ENCODE measurements at regions not wholly inside any gene's neighbourhood (a gene's known extent, or its start where the extent isn't known, plus 50 kb on each side); places are given as distances from the start of the nearest gene placed in this dataset.
"Not testable (repeated sequence)": the region's sequence is repeated elsewhere in the genome, so short reads cannot be mapped to it uniquely, and the experiment has no call there.

- DNase-seq: not testable (repeated sequence)
These were observed 1834.2 kb downstream of the FOXD4L5 start for GRCh38 chr9:63450836-63451235.

DNA sequence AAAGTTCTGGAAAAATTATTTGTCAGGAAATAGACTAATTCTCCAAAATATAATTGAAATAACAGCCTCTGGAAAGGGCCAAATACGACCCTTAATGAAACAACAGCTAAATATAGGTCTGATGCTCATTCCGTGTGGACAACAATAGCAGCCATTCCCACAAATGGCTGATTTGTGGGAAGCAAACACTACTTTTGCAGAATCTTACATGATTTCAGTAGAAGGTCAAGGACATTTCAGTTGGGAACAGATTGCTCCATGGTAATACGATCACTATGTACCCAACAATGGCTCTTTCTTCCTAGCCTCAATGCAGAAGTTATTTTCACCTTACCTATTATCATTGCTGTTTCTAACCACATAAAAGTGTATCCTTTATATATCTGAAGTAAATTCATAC, 1859.9 kb downstream of the FOXD4L5 start:
- DNase-seq: not testable (repeated sequence)

DNA sequence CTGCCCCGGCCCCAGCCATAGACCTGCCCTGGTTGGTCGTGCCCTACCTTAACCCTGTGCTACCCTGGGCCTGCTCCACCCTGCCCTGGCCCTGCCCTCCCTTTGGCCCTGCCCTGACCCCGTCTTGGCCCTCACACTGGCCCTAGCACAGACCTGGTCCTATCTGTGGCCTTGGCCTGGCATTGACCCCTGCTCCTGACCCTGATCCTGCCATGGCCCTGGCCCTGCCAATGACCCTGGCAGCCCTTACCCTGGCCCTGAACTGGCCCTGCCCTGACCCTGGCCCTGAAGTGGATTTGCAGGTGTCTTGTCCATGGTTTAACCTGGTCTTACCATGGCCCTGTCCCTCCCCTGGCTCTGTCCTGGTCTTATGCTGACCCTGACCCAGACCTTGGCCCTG, 1894.1 kb downstream of the FOXD4L5 start:
- DNase-seq: not testable (repeated sequence)

- DNase-seq: peak; percentile 48
These were observed 1899.5 kb downstream of the FOXD4L5 start for GRCh38 chr9:63385479-63385878.

DNA sequence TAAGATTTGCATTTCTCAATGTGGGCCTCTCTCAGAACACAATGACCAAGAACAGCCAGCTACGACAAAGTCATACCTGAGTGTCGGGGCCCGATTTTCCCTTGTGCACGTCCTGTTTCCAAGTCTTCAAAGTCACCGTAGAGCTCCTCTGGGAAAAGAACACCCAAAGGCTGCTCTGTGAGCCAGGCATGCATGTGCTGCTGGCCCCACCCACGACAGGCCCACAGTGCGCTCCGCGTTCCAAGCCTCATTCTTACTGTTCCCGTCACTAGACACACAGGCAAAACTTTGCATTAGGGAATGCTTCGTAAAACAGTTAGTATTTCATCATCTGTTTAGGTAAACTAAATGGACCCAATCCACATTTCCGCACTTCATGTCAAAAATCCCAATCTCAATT, 1905.1 kb downstream of the FOXD4L5 start:
- DNase-seq: peak; percentile 36

DNA sequence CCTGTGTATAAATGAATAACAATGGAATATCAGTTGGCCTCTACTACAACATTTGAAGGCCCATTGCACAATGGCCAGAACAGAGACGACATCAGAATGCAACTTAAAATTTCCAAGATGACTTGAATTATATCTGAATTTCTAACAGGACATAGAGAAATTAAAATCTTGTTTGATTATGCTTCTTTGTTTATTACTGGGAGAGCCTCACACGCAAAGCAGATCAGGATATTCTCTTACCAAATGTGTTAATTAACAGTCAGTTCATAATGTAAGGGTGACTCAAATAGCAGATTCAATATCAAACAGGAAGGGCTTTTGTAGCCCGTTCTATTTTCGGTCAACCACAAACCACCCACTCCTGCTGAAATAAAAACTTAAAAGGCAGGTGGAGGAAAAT, 1930.8 kb downstream of the FOXD4L5 start:
- DNase-seq: not testable (repeated sequence)

DNA sequence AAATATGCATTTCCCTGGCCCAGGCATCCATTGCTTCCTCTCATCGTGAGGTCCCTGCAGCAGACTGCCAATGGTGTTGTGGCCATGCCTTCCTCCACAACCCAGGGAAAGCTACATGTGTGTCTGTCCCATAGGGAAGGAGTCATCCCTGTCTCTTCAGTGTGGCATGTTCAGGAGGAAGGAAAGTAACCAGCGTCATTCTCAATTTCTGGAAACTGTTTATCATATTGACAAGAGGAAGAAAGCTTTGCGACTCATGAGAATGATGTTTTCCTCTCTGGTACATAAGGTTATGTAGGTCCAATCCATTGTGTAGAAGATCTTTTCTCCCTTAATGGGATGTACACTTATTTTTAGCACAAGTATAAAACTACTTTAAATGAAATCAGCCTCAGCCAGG, 1937.7 kb downstream of the FOXD4L5 start:
- not testable (repeated sequence) for DNase-seq

GRCh38 chr9:63346310-63347048, 1938.5 kb downstream of the FOXD4L5 start:
- DNase-seq: peak; percentile 60

DNA sequence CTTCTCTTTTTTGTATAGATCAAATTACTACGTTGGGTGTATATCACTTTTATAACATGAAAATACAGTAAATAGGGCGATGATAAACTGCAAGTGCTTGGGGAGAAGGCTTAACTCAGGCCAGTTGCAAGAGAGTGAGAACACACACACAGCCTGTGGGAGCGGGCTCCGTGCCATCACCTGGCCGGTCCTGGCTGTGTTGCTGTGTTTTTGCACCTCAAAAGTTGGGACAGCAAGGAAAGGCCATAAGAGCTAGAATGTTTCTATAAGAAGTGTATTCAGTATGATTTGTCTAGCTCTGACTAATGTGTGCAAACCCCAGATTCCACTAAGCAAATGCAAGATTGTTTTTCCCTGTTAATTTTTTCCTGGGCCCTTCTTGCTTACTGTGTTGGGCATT, 1940.6 kb downstream of the FOXD4L5 start:
- not testable (repeated sequence) for DNase-seq

- DNase-seq: peak; percentile 77
These were observed 1942.5 kb downstream of the FOXD4L5 start for GRCh38 chr9:63342528-63342927.

DNA sequence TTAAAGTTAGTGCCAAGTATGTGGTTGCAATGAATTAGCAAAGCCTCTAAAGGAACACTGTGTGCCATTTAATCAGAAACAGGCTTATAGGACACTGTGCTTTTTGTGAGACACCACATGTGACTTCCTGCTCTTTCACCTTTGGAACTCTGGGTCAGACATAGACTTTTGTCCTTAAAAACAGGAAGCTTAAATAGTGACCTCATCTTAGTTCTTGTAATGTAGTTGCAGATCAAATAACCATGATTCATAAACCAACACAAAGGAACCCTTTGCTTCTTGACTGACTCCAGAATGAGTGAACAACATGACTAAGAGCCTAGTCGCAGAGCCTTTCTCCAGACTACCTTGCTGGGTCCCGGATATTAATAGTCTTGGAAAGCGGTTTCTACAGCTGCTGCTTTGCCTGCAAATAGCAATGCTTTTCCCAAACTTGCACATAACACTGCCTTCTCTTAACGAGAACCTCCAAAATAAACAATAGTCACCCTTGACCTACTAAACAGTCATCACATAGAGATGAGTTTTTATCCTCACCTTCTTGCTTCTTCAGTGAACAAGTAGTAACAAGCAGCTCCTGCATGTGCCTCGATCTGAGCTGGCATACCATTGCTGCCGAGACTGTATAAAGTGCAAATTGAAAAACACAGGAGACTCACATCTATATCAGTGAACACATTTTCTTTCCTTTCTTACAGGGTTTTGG, 1947.0 kb downstream of the FOXD4L5 start:
- not testable (repeated sequence) for DNase-seq

DNA sequence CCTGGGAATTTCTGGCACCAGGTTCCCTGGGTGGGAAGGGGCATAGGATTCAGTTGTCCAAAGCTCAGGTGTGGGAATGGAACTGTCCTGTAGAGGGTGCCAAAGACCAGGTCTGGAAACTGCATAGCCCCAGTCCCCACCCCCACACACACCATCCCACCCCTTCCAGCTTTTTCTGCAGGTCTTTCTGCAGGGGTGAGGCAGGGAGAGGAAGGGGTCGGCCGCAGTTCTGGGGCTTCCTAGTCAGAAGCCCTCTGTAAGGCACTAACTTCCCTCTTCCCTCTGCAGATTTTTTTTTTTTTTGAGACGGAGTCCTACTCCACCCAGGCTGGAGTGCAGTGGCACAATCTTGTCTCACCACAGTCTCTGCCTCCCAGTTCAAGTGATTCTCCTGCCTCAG, 1949.7 kb downstream of the FOXD4L5 start:
- not testable (repeated sequence) for DNase-seq

DNA sequence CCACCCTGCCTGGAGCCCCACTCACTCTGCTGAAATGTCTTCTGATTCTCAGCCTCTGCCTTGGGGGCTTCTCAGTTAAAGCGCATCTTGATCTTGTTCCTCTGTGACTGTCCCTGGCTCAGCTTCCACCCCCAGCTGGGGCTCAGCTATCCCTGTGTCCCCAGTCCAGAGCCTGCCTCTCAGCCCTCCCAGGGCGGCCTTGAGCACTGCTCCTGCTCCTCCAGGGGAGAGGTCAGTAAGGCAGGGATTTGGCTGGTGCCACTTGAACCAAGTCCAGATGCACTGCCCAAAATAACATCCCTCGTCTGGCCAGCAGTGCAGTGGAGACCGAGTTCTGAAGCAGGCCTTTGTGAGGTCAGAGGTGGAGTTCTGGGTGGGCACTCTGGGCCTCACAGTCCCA, 1950.8 kb downstream of the FOXD4L5 start:
- DNase-seq: not testable (repeated sequence)

GRCh38 chr9:63333083-63333482, 1951.9 kb downstream of the FOXD4L5 start:
- not testable (repeated sequence) for DNase-seq

- not testable (repeated sequence) for DNase-seq
These were observed 1956.7 kb downstream of the FOXD4L5 start for GRCh38 chr9:63328313-63328712.

GRCh38 chr9:63327211-63327610, 1957.8 kb downstream of the FOXD4L5 start:
- not testable (repeated sequence) for DNase-seq

DNA sequence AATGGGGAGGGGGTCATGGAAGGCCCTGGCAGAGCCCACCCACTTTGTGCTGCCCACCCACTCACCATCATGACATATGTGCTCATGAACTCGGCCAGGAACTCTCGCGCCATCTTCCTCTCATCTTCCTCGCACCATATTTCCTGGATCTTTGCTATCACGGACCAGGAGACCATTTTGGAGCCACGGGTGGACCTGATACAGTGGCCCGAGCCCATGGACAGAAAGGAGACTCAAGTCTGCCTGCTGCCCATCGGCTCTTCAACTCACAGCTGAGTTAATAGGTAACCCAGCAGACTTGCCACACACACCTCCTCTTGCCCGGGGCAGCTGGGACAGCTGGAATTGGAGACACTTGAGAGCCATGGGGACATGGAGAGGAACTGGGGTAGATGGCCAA, 1958.3 kb downstream of the FOXD4L5 start:
- not testable (repeated sequence) for DNase-seq

DNA sequence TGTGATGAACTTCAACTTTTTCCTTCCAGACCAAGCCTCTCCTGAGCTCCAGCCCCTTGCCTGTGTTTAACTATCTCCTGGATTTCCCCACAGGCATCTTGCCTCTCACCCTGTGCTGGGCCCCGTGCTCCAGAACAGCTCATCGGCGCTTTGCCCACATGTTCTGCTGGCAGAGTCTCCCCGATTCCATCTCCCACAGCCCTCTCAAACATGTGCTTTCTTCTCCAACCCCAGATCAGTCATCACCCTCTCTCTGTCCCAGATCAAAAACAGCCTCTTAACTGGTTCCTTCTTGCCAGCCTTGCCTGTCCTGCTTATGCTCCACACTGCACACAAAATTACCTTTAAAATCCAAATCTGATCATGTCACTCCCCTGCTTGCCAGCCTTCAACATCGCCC, 1959.3 kb downstream of the FOXD4L5 start:
- not testable (repeated sequence) for DNase-seq

DNA sequence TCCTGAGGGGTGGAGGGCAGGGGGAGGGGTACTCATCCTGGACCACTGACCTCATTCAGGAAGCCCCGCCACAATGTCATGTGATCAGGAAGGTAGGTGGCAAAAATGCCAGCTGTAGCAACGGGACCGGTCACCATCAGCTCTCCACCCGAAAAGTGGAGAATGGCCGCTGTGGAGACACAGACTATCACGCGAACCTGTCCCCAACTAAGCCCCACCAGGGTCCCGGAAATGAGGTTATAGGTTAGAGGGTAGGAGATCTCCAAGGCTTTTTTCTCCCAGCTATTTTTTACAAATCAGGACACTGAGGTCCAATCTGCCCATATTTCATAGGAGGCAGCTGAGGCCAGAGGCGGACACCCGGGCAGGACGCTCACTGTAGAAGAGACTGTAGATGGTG, 1966.9 kb downstream of the FOXD4L5 start:
- DNase-seq: not testable (repeated sequence)

GRCh38 chr9:63315387-63315786, 1969.6 kb downstream of the FOXD4L5 start:
- not testable (repeated sequence) for DNase-seq

DNA sequence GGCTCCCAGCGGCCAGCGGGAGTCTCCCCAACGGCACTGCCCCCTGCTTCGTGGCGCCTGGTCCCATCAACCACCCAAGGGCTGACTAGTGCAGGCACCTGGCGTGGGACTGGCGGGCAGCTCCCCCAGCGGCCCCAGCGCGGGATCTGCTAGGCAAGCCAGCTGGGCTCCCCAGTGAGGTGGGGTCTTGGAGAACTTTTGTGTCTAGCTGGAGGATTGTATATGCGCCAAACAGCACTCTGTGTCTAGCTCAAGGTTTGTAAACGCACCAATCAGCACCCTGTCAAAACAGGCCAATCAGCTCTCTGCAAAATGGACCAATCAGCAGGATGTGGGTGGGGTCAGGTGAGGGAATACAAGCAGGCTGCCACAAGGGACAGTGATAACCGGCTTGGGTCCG, 1988.2 kb downstream of the FOXD4L5 start:
- not testable (repeated sequence) for DNase-seq

GRCh38 chr9:63296366-63296765, 1988.6 kb downstream of the FOXD4L5 start:
- not testable (repeated sequence) for DNase-seq

DNA sequence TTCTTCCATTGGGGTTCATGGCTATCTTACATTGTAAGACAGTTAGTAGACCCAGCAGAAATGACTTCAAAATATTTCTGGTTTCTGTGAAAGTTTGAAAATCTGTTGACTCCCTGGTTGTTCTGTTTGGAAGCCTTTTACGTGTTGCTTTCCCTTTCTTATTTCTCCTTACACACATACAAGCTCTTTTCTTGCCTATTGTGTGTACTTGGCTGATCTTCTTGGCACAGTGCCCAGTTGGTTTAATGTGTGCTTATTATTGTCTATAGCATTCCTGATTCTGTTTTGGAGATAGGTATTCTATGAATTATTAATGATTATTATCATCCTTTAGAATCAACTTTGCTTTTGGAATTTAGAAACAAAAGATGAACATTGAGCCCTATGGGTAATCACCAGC, 1995.0 kb downstream of the FOXD4L5 start:
- DNase-seq: not testable (repeated sequence)
